HEK293T (cell line): ENCODE measurements at regions not wholly inside any gene's neighbourhood (a gene's known extent, or its start where the extent isn't known, plus 50 kb on each side); places are given as distances from the start of the nearest gene placed in this dataset.

Experiments used
- BHLHE40 ChIP-seq: fragments of 450-650 bp; IDR thresholded peaks from 2 replicates; pipeline ENCODE4 v1.6.1; 2016; ENCODE audit warnings: mild to moderate bottlenecking, moderate library complexity, borderline replicate concordance
- FOXM1 ChIP-seq: fragments of 450-650 bp; IDR thresholded peaks from 2 replicates; pipeline ENCODE4 v1.6.1; 2017; ENCODE audit warnings: mild to moderate bottlenecking, borderline replicate concordance
- TARDBP ChIP-seq: fragments of 450-650 bp; IDR thresholded peaks from 2 replicates; pipeline ENCODE4 v1.6.1; 2016

GRCh38 chr3:4099607-4100006 is 203.6 kb upstream of the SETMAR start:
- TF ChIP-seq TARDBP (no peak), BHLHE40 (no peak), FOXM1 (no peak)
